Activated T-helper 1 cell treated with anti-CD3 and anti-CD28 coated beads, Interleukin-12 subunit alpha, Interleukin-12 subunit beta, Interleukin-2, Interleukin-4 antibody, amounts not matched to agents 30 ng/mL and 10 ng/mL and 1 ng/mL, durations not matched to agents 14 hours and 24 hours and 36 hours (primary cell): ENCODE measurements at regions not wholly inside any gene's neighbourhood (a gene's known extent, or its start where the extent isn't known, plus 50 kb on each side); places are given as distances from the start of the nearest gene placed in this dataset.

ENCODE experiments used
- DNase-seq: peaks from one replicate; pipeline ENCODE4 v3.0.0; 2021; ENCODE audit warnings: low spot score
- H3K27ac Mint-ChIP-seq: one replicate; pipeline ENCODE4 v1.8.0; 2021; ENCODE audit warnings: mild to moderate bottlenecking, mixed read lengths
- H3K27me3 Mint-ChIP-seq: one replicate; pipeline ENCODE4 v1.8.0; 2022; ENCODE audit warnings: mild to moderate bottlenecking, moderate library complexity, mixed read lengths; ENCODE audit not compliant: insufficient read depth
- H3K36me3 Mint-ChIP-seq: one replicate; pipeline ENCODE4 v1.8.0; 2021; ENCODE audit warnings: low read depth, mixed read lengths
- H3K4me1 Mint-ChIP-seq: one replicate; pipeline ENCODE4 v1.8.0; 2021; ENCODE audit warnings: low read depth, mixed read lengths
- H3K4me3 Mint-ChIP-seq: one replicate; pipeline ENCODE4 v1.8.0; 2021; ENCODE audit warnings: mild to moderate bottlenecking, moderate library complexity, mixed read lengths
- H3K9me3 Mint-ChIP-seq: one replicate; pipeline ENCODE4 v1.8.0; 2021; ENCODE audit warnings: mixed read lengths
- intact Hi-C: fragments of 100-400 bp; cut with micrococcal nuclease; formaldehyde crosslinking; loops from one replicate; pipeline ENCODE4 v1.15.1; 2024

- no peak overlapping the region for H3K4me3 Mint-ChIP-seq
- no peaks in the 10 kb centered on the region for H3K36me3 Mint-ChIP-seq
- no peaks in the 10 kb centered on the region for H3K4me1 Mint-ChIP-seq
- intact Hi-C loops, result no loop called here
- H3K9me3 Mint-ChIP-seq, result no peaks in the 10 kb centered on the region
- no peaks in the 10 kb centered on the region for H3K27me3 Mint-ChIP-seq
- DNase-seq, result no peak
- no peak overlapping the region for H3K27ac Mint-ChIP-seq
These were observed 134.7 kb downstream of the POU4F1 start for GRCh38 chr13:78468621-78469020.

GRCh38 chr13:78465250-78465649 is 138.1 kb downstream of the POU4F1 start:
- Mint-ChIP-seq H3K4me3 (no peak overlapping the region), H3K27me3 (no peaks in the 10 kb centered on the region), H3K9me3 (no peaks in the 10 kb centered on the region), H3K4me1 (no peaks in the 10 kb centered on the region), H3K36me3 (no peaks in the 10 kb centered on the region), H3K27ac (no peak overlapping the region)
- intact Hi-C loops, result no loop called here
- no peak for DNase-seq

- H3K4me1 Mint-ChIP-seq, result no peaks in the 10 kb centered on the region
- no peak overlapping the region for H3K4me3 Mint-ChIP-seq
- intact Hi-C loops, result no loop called here
- H3K27ac Mint-ChIP-seq, result no peak overlapping the region
- no peaks in the 10 kb centered on the region for H3K9me3 Mint-ChIP-seq
- H3K27me3 Mint-ChIP-seq, result peaks cover 2% of the 10 kb centered on the region
- no peaks in the 10 kb centered on the region for H3K36me3 Mint-ChIP-seq
- no peak for DNase-seq
These were observed 143.2 kb downstream of the POU4F1 start for GRCh38 chr13:78460176-78460575.

DNA sequence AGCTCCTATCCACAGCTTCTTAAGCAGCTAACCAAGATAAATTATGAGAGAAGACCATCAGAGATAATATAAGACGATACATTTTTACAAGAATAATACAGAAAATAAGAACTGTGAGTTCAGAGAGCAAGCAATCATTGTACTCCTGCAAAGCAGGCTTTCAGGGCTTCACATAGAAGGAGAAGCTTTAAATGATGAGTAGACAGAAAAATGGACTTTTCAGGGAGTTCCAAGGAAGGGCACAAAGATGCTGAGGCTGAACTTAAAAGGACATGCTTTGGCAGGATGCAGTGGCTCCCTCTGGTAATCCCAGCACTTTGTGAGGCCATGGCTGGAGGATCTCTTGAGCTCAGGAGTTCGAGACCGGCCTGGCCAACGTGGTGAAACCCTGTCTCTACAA is 159.5 kb downstream of the POU4F1 start:
- intact Hi-C loops, result no loop called here
- Mint-ChIP-seq H3K4me3 (no peak overlapping the region), H3K9me3 (no peaks in the 10 kb centered on the region), H3K27me3 (no peaks in the 10 kb centered on the region), H3K4me1 (no peaks in the 10 kb centered on the region), H3K36me3 (no peaks in the 10 kb centered on the region), H3K27ac (no peak overlapping the region)
- DNase-seq, result no peak

DNA sequence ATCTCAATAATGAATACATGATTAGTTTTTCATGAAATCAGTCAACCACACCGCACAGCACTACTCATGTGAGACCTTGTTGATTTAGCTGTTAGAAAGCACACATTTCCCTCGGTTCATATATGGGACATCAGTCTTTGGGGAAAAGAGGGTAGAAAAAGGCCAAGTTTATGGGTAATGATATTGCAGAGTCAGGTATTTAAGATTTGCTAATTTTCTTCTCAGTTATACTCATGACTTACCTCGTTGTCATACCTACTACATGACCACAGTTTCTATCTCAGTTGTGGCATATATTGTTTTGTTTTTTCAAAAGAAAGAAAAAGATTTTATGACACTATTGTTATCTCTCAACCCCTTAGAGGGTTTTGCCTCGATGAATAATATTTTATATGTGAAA is 165.6 kb downstream of the POU4F1 start:
- intact Hi-C loops, result no loop called here
- H3K9me3 Mint-ChIP-seq, result no peaks in the 10 kb centered on the region
- DNase-seq, result no peak
- no peaks in the 10 kb centered on the region for H3K36me3 Mint-ChIP-seq
- no peak overlapping the region for H3K27ac Mint-ChIP-seq
- no peak overlapping the region for H3K4me3 Mint-ChIP-seq
- H3K4me1 Mint-ChIP-seq, result no peaks in the 10 kb centered on the region
- H3K27me3 Mint-ChIP-seq, result no peaks in the 10 kb centered on the region

DNA sequence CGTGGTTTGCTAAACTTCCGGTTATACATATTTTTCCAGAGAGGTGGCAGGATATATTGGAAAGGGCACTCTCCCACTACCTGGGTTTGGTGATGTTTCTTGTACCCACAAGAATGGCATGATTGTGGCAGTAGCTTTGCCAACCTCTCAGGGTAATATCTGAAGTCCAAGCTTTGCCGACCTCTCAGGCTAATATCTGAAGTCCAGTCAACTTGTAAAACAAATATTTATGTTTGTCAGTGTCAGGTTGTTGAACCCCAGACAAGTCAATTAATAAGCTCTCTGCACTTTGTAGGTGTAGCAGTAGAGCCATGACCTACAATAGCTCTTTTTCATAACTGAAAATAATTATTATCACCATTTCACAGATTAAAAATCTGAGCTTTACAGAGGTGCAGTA is 167.0 kb downstream of the POU4F1 start:
- no peaks in the 10 kb centered on the region for H3K4me1 Mint-ChIP-seq
- no peak for DNase-seq
- no peaks in the 10 kb centered on the region for H3K27me3 Mint-ChIP-seq
- no peak overlapping the region for H3K27ac Mint-ChIP-seq
- no peaks in the 10 kb centered on the region for H3K36me3 Mint-ChIP-seq
- no peaks in the 10 kb centered on the region for H3K9me3 Mint-ChIP-seq
- H3K4me3 Mint-ChIP-seq, result no peak overlapping the region
- intact Hi-C loops, result no loop called here

- no peaks in the 10 kb centered on the region for H3K4me1 Mint-ChIP-seq
- no peaks in the 10 kb centered on the region for H3K27me3 Mint-ChIP-seq
- no peak for DNase-seq
- intact Hi-C loops, result no loop called here
- no peak overlapping the region for H3K4me3 Mint-ChIP-seq
- H3K36me3 Mint-ChIP-seq, result no peaks in the 10 kb centered on the region
- no peak overlapping the region for H3K27ac Mint-ChIP-seq
- H3K9me3 Mint-ChIP-seq, result no peaks in the 10 kb centered on the region
These were observed 172.0 kb downstream of the POU4F1 start for GRCh38 chr13:78431328-78431727.

DNA sequence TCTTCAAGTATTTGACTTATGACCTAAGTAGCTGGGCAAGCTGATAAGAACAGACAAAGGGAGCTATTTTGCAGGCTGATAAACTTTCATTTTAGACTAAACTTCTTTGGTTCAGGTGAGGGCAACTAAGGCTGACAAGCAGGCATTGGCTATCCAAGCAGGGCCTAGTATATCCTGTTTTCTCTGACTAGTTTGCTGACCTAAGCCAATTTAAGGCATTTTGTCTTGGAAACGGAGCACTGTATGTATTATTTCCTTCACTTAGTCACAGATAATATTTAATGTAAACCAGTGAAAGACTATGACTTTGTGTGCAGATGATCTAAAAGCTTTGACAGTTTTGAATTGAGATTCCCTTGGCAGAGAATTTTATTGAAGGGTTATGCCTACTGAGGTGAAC is 172.5 kb downstream of the POU4F1 start:
- Mint-ChIP-seq H3K36me3 (no peaks in the 10 kb centered on the region), H3K27ac (no peak overlapping the region), H3K4me1 (no peaks in the 10 kb centered on the region), H3K4me3 (no peak overlapping the region), H3K9me3 (no peaks in the 10 kb centered on the region), H3K27me3 (no peaks in the 10 kb centered on the region)
- intact Hi-C loops, result no loop called here
- no peak for DNase-seq

DNA sequence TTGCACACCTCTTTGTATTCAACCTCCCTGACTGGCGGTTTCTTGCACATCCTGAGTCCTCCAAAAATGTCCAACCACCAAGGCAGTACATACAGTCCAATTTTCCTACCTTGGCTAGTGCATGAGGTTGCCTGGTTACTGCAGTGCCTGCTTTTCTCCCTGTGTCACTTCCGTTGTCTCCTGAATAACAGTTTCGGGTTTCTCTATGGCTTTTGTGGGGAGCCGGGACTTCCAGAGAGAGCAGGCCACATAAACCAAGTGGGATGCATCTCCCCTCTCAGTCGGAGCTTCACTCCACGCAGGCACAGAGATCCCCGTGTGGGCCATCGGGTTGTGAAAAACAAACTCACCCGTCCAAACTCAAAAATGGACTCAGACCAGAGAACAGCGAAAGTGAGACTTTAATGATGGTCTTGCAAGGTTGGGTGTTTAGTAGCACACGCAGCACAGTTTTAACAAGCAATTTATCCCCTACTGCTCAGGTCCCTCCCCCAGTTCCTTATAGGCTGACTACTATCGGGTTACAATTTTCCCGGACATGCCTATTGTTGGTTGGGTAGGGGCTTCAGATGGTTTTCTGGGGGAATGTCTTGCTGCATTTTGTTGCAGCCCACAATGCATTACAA is 173.1 kb downstream of the POU4F1 start:
- Mint-ChIP-seq H3K4me3 (no peak overlapping the region), H3K4me1 (no peaks in the 10 kb centered on the region), H3K36me3 (no peaks in the 10 kb centered on the region), H3K9me3 (no peaks in the 10 kb centered on the region), H3K27ac (no peak overlapping the region), H3K27me3 (no peaks in the 10 kb centered on the region)
- no peak for DNase-seq
- intact Hi-C loops, result no loop called here

GRCh38 chr13:78428646-78429045 is 174.7 kb downstream of the POU4F1 start:
- DNase-seq, result no peak
- Mint-ChIP-seq H3K27ac (no peak overlapping the region), H3K9me3 (no peaks in the 10 kb centered on the region), H3K4me3 (no peak overlapping the region), H3K4me1 (no peaks in the 10 kb centered on the region), H3K27me3 (no peaks in the 10 kb centered on the region), H3K36me3 (no peaks in the 10 kb centered on the region)
- intact Hi-C loops, result no loop called here

GRCh38 chr13:78426183-78426582 is 177.2 kb downstream of the POU4F1 start:
- intact Hi-C loops, result no loop called here
- DNase-seq, result no peak
- Mint-ChIP-seq H3K27me3 (no peaks in the 10 kb centered on the region), H3K27ac (no peak overlapping the region), H3K9me3 (no peaks in the 10 kb centered on the region), H3K4me1 (no peaks in the 10 kb centered on the region), H3K36me3 (no peaks in the 10 kb centered on the region), H3K4me3 (no peak overlapping the region)

GRCh38 chr13:78420814-78421213 is 182.5 kb downstream of the POU4F1 start:
- Mint-ChIP-seq H3K4me1 (no peaks in the 10 kb centered on the region), H3K4me3 (no peak overlapping the region), H3K27ac (no peak overlapping the region), H3K9me3 (no peaks in the 10 kb centered on the region), H3K27me3 (no peaks in the 10 kb centered on the region), H3K36me3 (no peaks in the 10 kb centered on the region)
- no peak for DNase-seq
- intact Hi-C loops, result no loop called here

DNA sequence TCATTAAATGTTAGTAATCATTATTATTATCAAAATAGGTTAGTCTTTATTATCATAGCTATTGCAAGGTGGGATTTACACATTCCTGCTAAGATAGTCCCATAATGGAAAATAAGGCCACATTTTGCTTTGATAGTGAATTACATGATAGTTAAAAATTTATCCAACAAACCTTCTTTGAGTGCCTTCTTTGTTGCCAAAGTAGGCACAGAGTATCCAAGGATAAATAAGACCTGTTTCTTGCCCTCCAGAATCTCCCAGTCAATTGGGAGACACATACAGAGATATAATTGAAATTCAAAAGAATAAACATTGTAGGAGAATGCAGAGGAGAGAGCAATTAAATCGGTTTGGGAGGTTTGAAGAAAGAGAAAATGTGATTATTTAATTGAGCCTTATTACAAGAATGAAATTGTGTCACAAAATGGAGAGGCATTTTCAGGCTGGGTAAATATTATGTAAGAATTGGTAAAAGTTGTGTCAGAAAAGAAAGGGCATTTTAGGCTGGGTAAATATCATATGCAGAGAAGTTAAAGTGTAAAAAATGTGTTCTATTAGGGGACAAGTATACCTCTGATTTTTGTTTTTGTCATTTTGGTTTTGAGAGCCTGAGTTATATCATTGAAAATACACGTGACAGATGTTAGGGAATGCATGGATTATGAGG is 189.3 kb downstream of the POU4F1 start:
- no peak for DNase-seq
- H3K27me3 Mint-ChIP-seq, result no peaks in the 10 kb centered on the region
- no peak overlapping the region for H3K4me3 Mint-ChIP-seq
- H3K27ac Mint-ChIP-seq, result no peak overlapping the region
- no peaks in the 10 kb centered on the region for H3K9me3 Mint-ChIP-seq
- H3K4me1 Mint-ChIP-seq, result no peaks in the 10 kb centered on the region
- intact Hi-C loops, result no loop called here
- H3K36me3 Mint-ChIP-seq, result no peaks in the 10 kb centered on the region

- Mint-ChIP-seq H3K36me3 (no peaks in the 10 kb centered on the region), H3K4me3 (no peak overlapping the region)
These were observed 192.5 kb downstream of the POU4F1 start for GRCh38 chr13:78410847-78411246.

More at GRCh38 chr13:78410847-78411246, 192.5 kb downstream of the POU4F1 start:
- no peak overlapping the region for H3K27ac Mint-ChIP-seq
- no peaks in the 10 kb centered on the region for H3K27me3 Mint-ChIP-seq
- DNase-seq, result no peak
- H3K4me1 Mint-ChIP-seq, result no peaks in the 10 kb centered on the region
- intact Hi-C loops, result no loop called here
- no peaks in the 10 kb centered on the region for H3K9me3 Mint-ChIP-seq
